ENCODE measurements at regions not wholly inside any gene's neighbourhood (a gene's known extent, or its start where the extent isn't known, plus 50 kb on each side); places are given as distances from the start of the nearest gene placed in this dataset.

- H3K27ac ChIP-seq (ENCODE audit: low read depth, low read length) = no peak overlapping the region
- peaks cover 5% of the 10 kb centered on the region for H3K4me1 ChIP-seq (ENCODE audit: control insufficient read depth, insufficient read depth, low read length, unreplicated experiment)
- no peaks in the 10 kb centered on the region for H3K79me2 ChIP-seq (ENCODE audit: control insufficient read depth, insufficient read depth, low read length, unreplicated experiment)
- H3K27me3 ChIP-seq (ENCODE audit: insufficient read depth, low read length) = peaks cover 5% of the 10 kb centered on the region
- H3K4me3 ChIP-seq (ENCODE audit: low read depth, low read length) = no peak overlapping the region
- H3K36me3 ChIP-seq (ENCODE audit: insufficient read depth, low read length) = no peaks in the 10 kb centered on the region
- H2AFZ ChIP-seq (ENCODE audit: low read length, unreplicated experiment) = no peak overlapping the region
Observed at GRCh38 chr6:1527073-1527457, 82.7 kb upstream of the FOXC1 start.

GRCh38 chr6:1535295-1535694 lies 74.4 kb upstream of the FOXC1 start:
- Histone ChIP-seq H3K27me3 (ENCODE audit: insufficient read depth, low read length) (no peaks in the 10 kb centered on the region), H2AFZ (ENCODE audit: low read length, unreplicated experiment) (no peak overlapping the region), H3K27ac (ENCODE audit: low read depth, low read length) (0 out of 2 replicates have a peak overlapping the region, but pooled peaks have one; percentile 16)

GRCh38 chr6:1536526-1537429 lies 72.9 kb upstream of the FOXC1 start:
- Histone ChIP-seq H3K79me2 (ENCODE audit: control insufficient read depth, insufficient read depth, low read length, unreplicated experiment) (no peaks in the 10 kb centered on the region), H3K4me3 (ENCODE audit: low read depth, low read length) (no peak overlapping the region), H3K27me3 (ENCODE audit: insufficient read depth, low read length) (no peaks in the 10 kb centered on the region), H3K27ac (ENCODE audit: low read depth, low read length) (no peak overlapping the region), H2AFZ (ENCODE audit: low read length, unreplicated experiment) (no peak overlapping the region), H3K36me3 (ENCODE audit: insufficient read depth, low read length) (0 out of 2 replicates have a peak, but pooled peaks cover 2% of the 10 kb centered on the region), H3K4me1 (ENCODE audit: control insufficient read depth, insufficient read depth, low read length, unreplicated experiment) (peaks cover 6% of the 10 kb centered on the region)

More at GRCh38 chr6:1535295-1535694, 74.4 kb upstream of the FOXC1 start:
- H3K4me3 ChIP-seq (ENCODE audit: low read depth, low read length) = no peak overlapping the region
- no peaks in the 10 kb centered on the region for H3K36me3 ChIP-seq (ENCODE audit: insufficient read depth, low read length)
- no peaks in the 10 kb centered on the region for H3K79me2 ChIP-seq (ENCODE audit: control insufficient read depth, insufficient read depth, low read length, unreplicated experiment)
- peaks cover 6% of the 10 kb centered on the region for H3K4me1 ChIP-seq (ENCODE audit: control insufficient read depth, insufficient read depth, low read length, unreplicated experiment)

GRCh38 chr6:1538369-1538768 lies 71.3 kb upstream of the FOXC1 start:
- H3K79me2 ChIP-seq (ENCODE audit: control insufficient read depth, insufficient read depth, low read length, unreplicated experiment) = no peaks in the 10 kb centered on the region
- H3K36me3 ChIP-seq (ENCODE audit: insufficient read depth, low read length) = 0 out of 2 replicates have a peak, but pooled peaks cover 2% of the 10 kb centered on the region
- H3K27me3 ChIP-seq (ENCODE audit: insufficient read depth, low read length) = no peaks in the 10 kb centered on the region
- H3K27ac ChIP-seq (ENCODE audit: low read depth, low read length) = no peak overlapping the region
- no peak overlapping the region for H3K4me3 ChIP-seq (ENCODE audit: low read depth, low read length)
- H2AFZ ChIP-seq (ENCODE audit: low read length, unreplicated experiment) = no peak overlapping the region
- peaks cover 6% of the 10 kb centered on the region for H3K4me1 ChIP-seq (ENCODE audit: control insufficient read depth, insufficient read depth, low read length, unreplicated experiment)

GRCh38 chr6:1538810-1539478 lies 70.8 kb upstream of the FOXC1 start:
- H3K27ac ChIP-seq (ENCODE audit: low read depth, low read length) = no peak overlapping the region
- H3K4me1 ChIP-seq (ENCODE audit: control insufficient read depth, insufficient read depth, low read length, unreplicated experiment) = peaks cover 6% of the 10 kb centered on the region
- H3K27me3 ChIP-seq (ENCODE audit: insufficient read depth, low read length) = no peaks in the 10 kb centered on the region
- no peaks in the 10 kb centered on the region for H3K79me2 ChIP-seq (ENCODE audit: control insufficient read depth, insufficient read depth, low read length, unreplicated experiment)
- H3K36me3 ChIP-seq (ENCODE audit: insufficient read depth, low read length) = 0 out of 2 replicates have a peak, but pooled peaks cover 2% of the 10 kb centered on the region
- no peak overlapping the region for H2AFZ ChIP-seq (ENCODE audit: low read length, unreplicated experiment)
- H3K4me3 ChIP-seq (ENCODE audit: low read depth, low read length) = no peak overlapping the region

GRCh38 chr6:1540864-1541521 lies 68.7 kb upstream of the FOXC1 start:
- H3K27ac ChIP-seq (ENCODE audit: low read depth, low read length) = no peak overlapping the region
- peaks cover 7% of the 10 kb centered on the region for H3K36me3 ChIP-seq (ENCODE audit: insufficient read depth, low read length)

GRCh38 chr6:1542335-1542734 lies 67.4 kb upstream of the FOXC1 start:
- Histone ChIP-seq H2AFZ (ENCODE audit: low read length, unreplicated experiment) (no peak overlapping the region), H3K79me2 (ENCODE audit: control insufficient read depth, insufficient read depth, low read length, unreplicated experiment) (no peaks in the 10 kb centered on the region), H3K4me3 (ENCODE audit: low read depth, low read length) (no peak overlapping the region), H3K4me1 (ENCODE audit: control insufficient read depth, insufficient read depth, low read length, unreplicated experiment) (no peaks in the 10 kb centered on the region), H3K27me3 (ENCODE audit: insufficient read depth, low read length) (no peaks in the 10 kb centered on the region), H3K27ac (ENCODE audit: low read depth, low read length) (no peak overlapping the region), H3K36me3 (ENCODE audit: insufficient read depth, low read length) (peaks cover 14% of the 10 kb centered on the region)

More at GRCh38 chr6:1540864-1541521, 68.7 kb upstream of the FOXC1 start:
- Histone ChIP-seq H3K79me2 (ENCODE audit: control insufficient read depth, insufficient read depth, low read length, unreplicated experiment) (no peaks in the 10 kb centered on the region), H3K4me3 (ENCODE audit: low read depth, low read length) (no peak overlapping the region), H2AFZ (ENCODE audit: low read length, unreplicated experiment) (no peak overlapping the region), H3K4me1 (ENCODE audit: control insufficient read depth, insufficient read depth, low read length, unreplicated experiment) (no peaks in the 10 kb centered on the region), H3K27me3 (ENCODE audit: insufficient read depth, low read length) (no peaks in the 10 kb centered on the region)

GRCh38 chr6:1542764-1543163 lies 67.0 kb upstream of the FOXC1 start:
- Histone ChIP-seq H2AFZ (ENCODE audit: low read length, unreplicated experiment) (no peak overlapping the region), H3K27ac (ENCODE audit: low read depth, low read length) (no peak overlapping the region), H3K79me2 (ENCODE audit: control insufficient read depth, insufficient read depth, low read length, unreplicated experiment) (no peaks in the 10 kb centered on the region), H3K36me3 (ENCODE audit: insufficient read depth, low read length) (peaks cover 14% of the 10 kb centered on the region), H3K27me3 (ENCODE audit: insufficient read depth, low read length) (no peaks in the 10 kb centered on the region), H3K4me1 (ENCODE audit: control insufficient read depth, insufficient read depth, low read length, unreplicated experiment) (no peaks in the 10 kb centered on the region), H3K4me3 (ENCODE audit: low read depth, low read length) (no peak overlapping the region)

GRCh38 chr6:1544000-1544399 lies 65.7 kb upstream of the FOXC1 start:
- H3K4me1 ChIP-seq (ENCODE audit: control insufficient read depth, insufficient read depth, low read length, unreplicated experiment) = no peaks in the 10 kb centered on the region
- no peak overlapping the region for H3K4me3 ChIP-seq (ENCODE audit: low read depth, low read length)
- H2AFZ ChIP-seq (ENCODE audit: low read length, unreplicated experiment) = no peak overlapping the region
- no peaks in the 10 kb centered on the region for H3K79me2 ChIP-seq (ENCODE audit: control insufficient read depth, insufficient read depth, low read length, unreplicated experiment)
- peaks cover 14% of the 10 kb centered on the region for H3K36me3 ChIP-seq (ENCODE audit: insufficient read depth, low read length)
- H3K27me3 ChIP-seq (ENCODE audit: insufficient read depth, low read length) = no peaks in the 10 kb centered on the region
- H3K27ac ChIP-seq (ENCODE audit: low read depth, low read length) = no peak overlapping the region

GRCh38 chr6:1544603-1545002 lies 65.1 kb upstream of the FOXC1 start:
- Histone ChIP-seq H3K36me3 (ENCODE audit: insufficient read depth, low read length) (peaks cover 14% of the 10 kb centered on the region), H3K4me1 (ENCODE audit: control insufficient read depth, insufficient read depth, low read length, unreplicated experiment) (no peaks in the 10 kb centered on the region), H2AFZ (ENCODE audit: low read length, unreplicated experiment) (no peak overlapping the region)

More at GRCh38 chr6:1544603-1545002, 65.1 kb upstream of the FOXC1 start:
- Histone ChIP-seq H3K4me3 (ENCODE audit: low read depth, low read length) (no peak overlapping the region), H3K79me2 (ENCODE audit: control insufficient read depth, insufficient read depth, low read length, unreplicated experiment) (no peaks in the 10 kb centered on the region), H3K27ac (ENCODE audit: low read depth, low read length) (no peak overlapping the region), H3K27me3 (ENCODE audit: insufficient read depth, low read length) (no peaks in the 10 kb centered on the region)
